ENCODE measurements at regions not wholly inside any gene's neighbourhood (a gene's known extent, or its start where the extent isn't known, plus 50 kb on each side); places are given as distances from the start of the nearest gene placed in this dataset.

- H3K4me3 ChIP-seq (ENCODE audit: low read depth, low read length), result no peak overlapping the region
- TF ChIP-seq CTCF (IDR thresholded peaks at IDR 0.05; ENCODE audit: control insufficient read depth, extremely low read depth, insufficient read depth), result no peak
- no peak for DNase-seq (ENCODE audit: low read depth)
Observed at GRCh38 chr2:101617796-101618195, 79.7 kb upstream of the MAP4K4 start.

GRCh38 chr2:101617188-101617587, 80.3 kb upstream of the MAP4K4 start:
- DNase-seq (ENCODE audit: low read depth), result no peak
- no peak overlapping the region for H3K4me3 ChIP-seq (ENCODE audit: low read depth, low read length)
- no peak for TF ChIP-seq CTCF (IDR thresholded peaks at IDR 0.05; ENCODE audit: control insufficient read depth, extremely low read depth, insufficient read depth)

GRCh38 chr2:101614127-101614759, 83.3 kb upstream of the MAP4K4 start:
- no peak for DNase-seq (ENCODE audit: low read depth)
- H3K4me3 ChIP-seq (ENCODE audit: low read depth, low read length), result no peak overlapping the region
- TF ChIP-seq CTCF (IDR thresholded peaks at IDR 0.05; ENCODE audit: control insufficient read depth, extremely low read depth, insufficient read depth), result no peak

- DNase-seq (ENCODE audit: low read depth), result no peak
- no peak overlapping the region for H3K4me3 ChIP-seq (ENCODE audit: low read depth, low read length)
- TF ChIP-seq CTCF (IDR thresholded peaks at IDR 0.05; ENCODE audit: control insufficient read depth, extremely low read depth, insufficient read depth), result no peak
Observed at GRCh38 chr2:101613056-101613704, 84.3 kb upstream of the MAP4K4 start.

GRCh38 chr2:101612019-101612418, 85.5 kb upstream of the MAP4K4 start:
- no peak for TF ChIP-seq CTCF (IDR thresholded peaks at IDR 0.05; ENCODE audit: control insufficient read depth, extremely low read depth, insufficient read depth)
- DNase-seq (ENCODE audit: low read depth), result no peak

GRCh38 chr2:101610750-101611315, 86.7 kb upstream of the MAP4K4 start:
- H3K4me3 ChIP-seq (ENCODE audit: low read depth, low read length), result no peak overlapping the region
- no peak for DNase-seq (ENCODE audit: low read depth)
- no peak for TF ChIP-seq CTCF (IDR thresholded peaks at IDR 0.05; ENCODE audit: control insufficient read depth, extremely low read depth, insufficient read depth)

More at GRCh38 chr2:101612019-101612418, 85.5 kb upstream of the MAP4K4 start:
- H3K4me3 ChIP-seq (ENCODE audit: low read depth, low read length), result no peak overlapping the region
